Body of pancreas (tissue), 4 donors: ENCODE measurements at regions not wholly inside any gene's neighbourhood (a gene's known extent, or its start where the extent isn't known, plus 50 kb on each side); places are given as distances from the start of the nearest gene placed in this dataset.

Experiments used
- POLR2A ChIP-seq, 3 donors: fragments of 450-650 bp; IDR thresholded peaks; one replicate each; pipeline ENCODE4 v1.6.1; 2016; ENCODE audit warnings: antibody characterized with exemption in 3 of 3, mild to moderate bottlenecking in 2 of 3
- TF ChIP-seq, protein P1 (sequence below), 7 experiments: fragments of 450-650 bp in 4 of 7; fragments of 200-600 bp in 3 of 7; sonication (generic) in 3 of 7; IDR thresholded peaks; one replicate each; pipeline ENCODE4 v1.5.1; 2016 to 2019; ENCODE audit warnings: antibody characterized with exemption in 7 of 7

DNA sequence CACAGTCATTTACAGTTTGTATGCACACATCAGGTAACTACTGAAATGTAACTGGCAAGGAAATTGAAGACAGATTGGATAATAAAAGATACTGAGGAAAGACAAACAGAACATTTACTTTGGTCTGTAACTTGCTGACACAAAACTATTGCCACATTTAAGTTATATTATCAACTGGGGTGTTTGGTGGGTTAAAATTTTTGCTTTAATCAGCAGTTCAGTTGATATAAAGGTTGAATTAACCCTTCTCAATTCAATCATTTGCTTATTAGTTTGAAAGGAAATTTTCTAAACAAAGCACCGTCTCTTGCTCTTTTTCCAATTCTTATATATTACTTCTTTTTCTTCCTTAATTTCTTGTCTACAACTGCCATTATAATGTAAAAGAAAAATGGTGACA, 102.4 kb downstream of the TMEM26 start:
- TF ChIP-seq POLR2A (IDR thresholded peaks at IDR 0.05) = no peak
- TF ChIP-seq, protein P1, sequence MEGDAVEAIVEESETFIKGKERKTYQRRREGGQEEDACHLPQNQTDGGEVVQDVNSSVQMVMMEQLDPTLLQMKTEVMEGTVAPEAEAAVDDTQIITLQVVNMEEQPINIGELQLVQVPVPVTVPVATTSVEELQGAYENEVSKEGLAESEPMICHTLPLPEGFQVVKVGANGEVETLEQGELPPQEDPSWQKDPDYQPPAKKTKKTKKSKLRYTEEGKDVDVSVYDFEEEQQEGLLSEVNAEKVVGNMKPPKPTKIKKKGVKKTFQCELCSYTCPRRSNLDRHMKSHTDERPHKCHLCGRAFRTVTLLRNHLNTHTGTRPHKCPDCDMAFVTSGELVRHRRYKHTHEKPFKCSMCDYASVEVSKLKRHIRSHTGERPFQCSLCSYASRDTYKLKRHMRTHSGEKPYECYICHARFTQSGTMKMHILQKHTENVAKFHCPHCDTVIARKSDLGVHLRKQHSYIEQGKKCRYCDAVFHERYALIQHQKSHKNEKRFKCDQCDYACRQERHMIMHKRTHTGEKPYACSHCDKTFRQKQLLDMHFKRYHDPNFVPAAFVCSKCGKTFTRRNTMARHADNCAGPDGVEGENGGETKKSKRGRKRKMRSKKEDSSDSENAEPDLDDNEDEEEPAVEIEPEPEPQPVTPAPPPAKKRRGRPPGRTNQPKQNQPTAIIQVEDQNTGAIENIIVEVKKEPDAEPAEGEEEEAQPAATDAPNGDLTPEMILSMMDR (IDR thresholded peaks at IDR 0.05) = no peak
